Hindlimb muscle (tissue), 1 donor: ENCODE measurements at regions not wholly inside any gene's neighbourhood (a gene's known extent, or its start where the extent isn't known, plus 50 kb on each side); places are given as distances from the start of the nearest gene placed in this dataset.
"Not testable (repeated sequence)": the region's sequence is repeated elsewhere in the genome, so short reads cannot be mapped to it uniquely, and the experiment has no call there.

Experiments used
- DNase-seq: peaks from one replicate; pipeline ENCODE4 v3.0.0-alpha.2; 2013

GRCh38 chr18:54662986-54663385 lies 71.9 kb downstream of the DYNAP start:
- no peak for DNase-seq

GRCh38 chr18:54669701-54670100 lies 78.7 kb downstream of the DYNAP start:
- not testable (repeated sequence) for DNase-seq

DNA sequence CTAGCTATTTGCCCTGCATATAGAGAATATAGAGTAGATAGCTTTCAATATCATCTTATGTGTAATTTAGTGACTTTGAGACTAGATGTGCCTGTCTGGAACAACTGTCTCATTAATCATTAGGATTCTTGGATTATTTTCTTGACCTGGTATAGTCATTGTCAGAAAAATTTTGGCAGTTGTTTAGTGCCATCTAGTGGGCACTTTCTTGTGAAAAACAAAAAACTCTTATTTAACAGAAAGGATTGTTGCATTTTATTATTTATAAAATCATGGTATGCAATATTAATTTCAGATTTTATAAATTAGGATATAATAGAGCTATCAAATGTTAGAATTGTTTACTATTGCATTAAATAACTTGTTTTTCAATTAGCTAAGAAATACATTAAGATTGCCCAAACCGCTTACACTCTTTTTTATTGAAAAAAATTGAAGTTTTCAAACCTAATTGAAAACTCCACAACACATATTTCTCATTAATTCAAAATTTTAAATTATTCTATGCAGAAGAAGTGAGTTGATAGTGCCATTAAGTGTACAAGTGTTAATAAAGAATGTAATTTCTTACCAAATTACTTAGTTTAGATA lies 80.3 kb downstream of the DYNAP start:
- peak; percentile 25 for DNase-seq

- DNase-seq, result no peak
Observed at GRCh38 chr18:54672109-54672508, 81.1 kb downstream of the DYNAP start.

DNA sequence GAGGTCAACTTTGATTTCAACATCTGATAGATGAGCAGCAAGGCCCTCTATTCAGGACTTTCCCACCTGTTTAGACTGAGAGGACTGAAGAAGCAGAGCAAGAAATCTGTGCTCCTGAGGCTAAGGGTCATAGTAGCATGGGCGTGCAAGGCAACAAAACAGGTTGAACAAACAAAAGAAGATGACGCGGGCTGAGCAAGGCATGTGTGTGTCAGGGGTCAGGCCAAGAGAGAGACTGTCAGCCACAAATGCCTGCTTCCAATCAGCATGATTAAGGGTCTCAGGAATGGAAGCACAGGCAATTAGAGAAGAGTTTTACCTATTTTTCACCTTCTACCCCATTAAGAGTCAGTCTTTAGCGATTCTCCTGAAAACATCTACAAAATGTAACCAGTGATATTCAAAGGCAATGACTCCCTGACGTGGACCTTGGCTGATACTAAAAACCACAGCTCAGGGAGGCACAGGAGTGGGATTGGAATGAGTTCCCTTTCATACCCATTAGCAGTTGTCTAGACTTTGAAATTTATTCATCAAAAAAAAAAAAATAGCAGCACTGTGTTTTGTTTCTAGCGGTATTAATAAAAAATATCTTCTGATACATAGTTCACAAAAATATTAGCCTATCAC lies 81.9 kb downstream of the DYNAP start:
- no peak for DNase-seq

DNA sequence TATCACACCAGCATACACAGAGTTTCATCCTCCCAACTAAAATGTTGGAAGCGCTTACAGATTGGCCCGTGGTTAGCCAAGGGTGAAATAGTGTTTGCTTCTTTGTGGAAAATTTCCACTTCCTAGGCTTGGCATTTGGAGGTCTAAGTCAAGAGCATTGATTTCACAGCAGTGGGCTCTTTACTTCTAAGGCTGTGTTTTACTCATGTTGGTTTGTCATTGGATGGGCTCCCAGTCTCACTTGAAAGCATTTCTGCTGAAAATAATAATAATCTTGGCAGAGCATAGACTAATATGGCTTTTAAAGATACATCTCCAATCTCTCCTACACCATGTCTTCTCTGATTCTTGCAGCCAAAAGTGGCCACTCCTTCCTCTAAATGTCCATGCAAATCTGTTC lies 82.9 kb downstream of the DYNAP start:
- DNase-seq, result no peak

- no peak for DNase-seq
Observed at GRCh38 chr18:54675076-54675475, 84.0 kb downstream of the DYNAP start.

GRCh38 chr18:54679318-54680149 lies 88.5 kb downstream of the DYNAP start:
- peak; percentile 63 for DNase-seq

- peak; percentile 26 for DNase-seq
Observed at GRCh38 chr18:54684784-54685183, 93.7 kb downstream of the DYNAP start.

- no peak for DNase-seq
Observed at GRCh38 chr18:54689319-54689718, 98.3 kb downstream of the DYNAP start.

- no peak for DNase-seq
Observed at GRCh38 chr18:54690198-54690597, 99.2 kb downstream of the DYNAP start.

DNA sequence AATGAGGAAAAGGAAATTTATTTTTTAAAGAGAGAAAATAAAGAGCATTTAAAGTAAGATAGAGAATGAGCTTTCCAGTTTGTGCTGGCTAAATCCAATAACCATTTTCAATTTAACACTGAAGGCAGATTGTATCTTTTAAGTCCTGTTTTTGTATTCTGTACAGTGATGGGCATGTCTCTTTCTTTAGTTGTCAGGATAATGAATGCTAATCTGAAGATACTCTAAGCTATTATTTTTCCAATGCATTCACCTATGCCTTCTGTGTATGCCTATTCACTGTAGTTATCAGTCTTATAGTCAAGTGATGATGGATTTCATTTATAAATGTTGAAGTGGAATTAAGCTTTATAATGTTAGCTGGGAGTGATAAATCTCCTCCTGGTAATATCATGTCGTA lies 101.4 kb downstream of the DYNAP start:
- DNase-seq, result no peak

DNA sequence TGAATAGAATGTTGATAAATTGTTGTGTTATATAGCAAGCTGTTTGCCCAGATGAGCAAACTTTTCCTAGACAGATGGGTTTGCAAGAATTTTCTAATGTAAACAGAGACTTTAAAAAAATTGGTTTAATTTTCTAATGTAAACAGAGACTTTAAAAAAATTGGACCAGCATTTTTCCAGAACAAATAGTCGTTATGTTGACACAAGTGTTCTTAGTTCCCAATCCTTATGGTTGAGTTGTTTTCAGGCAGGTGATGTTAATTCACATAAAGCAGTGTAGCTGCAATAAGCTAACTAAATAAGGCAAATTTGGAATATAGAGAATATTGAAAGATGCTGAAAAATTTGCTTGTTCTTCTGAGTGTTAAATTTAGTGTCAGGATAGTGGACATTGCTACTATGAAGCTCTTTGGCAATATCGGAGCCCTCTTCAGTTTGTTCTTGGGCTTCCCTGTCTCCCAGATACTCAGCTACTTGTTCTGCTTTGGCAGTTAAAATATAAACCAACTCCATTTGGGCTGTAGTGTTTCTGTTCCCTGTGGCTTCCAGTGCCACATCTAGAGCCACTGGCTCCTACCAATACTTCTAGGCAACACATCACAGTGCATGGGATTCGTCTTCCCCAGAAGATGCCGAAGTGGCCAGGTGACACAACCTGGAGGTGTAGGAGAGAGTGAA lies 105.7 kb downstream of the DYNAP start:
- DNase-seq, result no peak

DNA sequence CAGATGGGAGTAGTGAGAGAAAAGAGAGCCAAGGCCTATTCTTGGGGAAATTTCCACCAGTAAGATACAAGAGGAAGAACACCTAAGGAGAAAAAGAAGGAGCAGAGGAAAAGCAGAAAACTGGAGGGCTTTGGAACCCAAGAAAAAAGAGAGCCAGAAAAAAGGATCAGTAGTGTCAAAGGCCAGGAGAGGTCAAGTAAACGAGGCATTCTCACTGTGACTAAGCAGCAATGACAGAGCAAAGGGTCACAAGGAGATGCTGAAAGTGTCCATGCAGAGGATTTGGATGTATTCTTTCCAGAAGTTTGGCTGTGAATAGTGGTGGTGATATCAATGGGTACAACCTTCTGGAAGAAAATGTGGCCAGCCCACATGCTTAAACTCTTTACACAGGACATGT lies 109.5 kb downstream of the DYNAP start:
- DNase-seq, result no peak

GRCh38 chr18:54702686-54703085 lies 111.6 kb downstream of the DYNAP start:
- no peak for DNase-seq

- no peak for DNase-seq
Observed at GRCh38 chr18:54710074-54710899, 118.0 kb upstream of the RAB27B start.

DNA sequence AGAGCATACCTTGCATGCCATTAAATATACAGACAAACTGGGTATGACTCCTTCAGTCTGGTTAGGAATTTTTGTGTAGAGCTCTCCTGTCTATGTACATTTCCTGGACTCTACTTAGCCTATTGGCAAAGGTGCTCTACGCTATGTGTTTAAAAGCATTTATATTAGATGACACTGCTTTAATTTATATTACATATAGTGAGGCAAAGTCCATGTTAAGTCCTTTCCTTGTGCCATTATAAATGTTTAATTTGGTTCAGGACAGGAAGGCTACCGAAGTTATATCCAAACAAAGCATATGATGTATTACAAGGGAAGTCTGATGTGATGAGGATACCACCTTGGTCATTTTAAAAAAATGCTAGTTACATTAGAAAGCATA lies 117.4 kb upstream of the RAB27B start:
- DNase-seq, result no peak

GRCh38 chr18:54712306-54712705 lies 116.0 kb upstream of the RAB27B start:
- DNase-seq, result no peak

GRCh38 chr18:54712758-54713157 lies 115.5 kb upstream of the RAB27B start:
- no peak for DNase-seq

DNA sequence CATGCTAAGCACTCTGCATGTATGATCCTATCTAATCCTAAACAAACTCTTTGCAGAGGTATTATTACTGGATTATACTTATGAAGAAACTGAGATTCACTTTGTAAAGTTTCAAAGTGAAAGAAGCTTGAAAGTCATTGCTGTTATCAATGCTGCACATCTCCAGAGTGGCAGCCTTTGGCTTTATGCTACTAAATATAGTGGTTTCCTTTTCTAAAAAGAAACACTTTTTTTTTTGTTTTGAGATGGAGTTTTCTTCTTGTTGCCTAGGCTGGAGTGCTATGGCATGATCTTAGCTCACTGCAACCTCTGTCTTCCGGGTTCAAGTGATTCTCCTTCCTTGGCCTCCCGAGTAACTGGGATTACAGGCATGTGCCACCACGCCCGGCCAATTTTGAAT lies 114.9 kb upstream of the RAB27B start:
- no peak for DNase-seq

DNA sequence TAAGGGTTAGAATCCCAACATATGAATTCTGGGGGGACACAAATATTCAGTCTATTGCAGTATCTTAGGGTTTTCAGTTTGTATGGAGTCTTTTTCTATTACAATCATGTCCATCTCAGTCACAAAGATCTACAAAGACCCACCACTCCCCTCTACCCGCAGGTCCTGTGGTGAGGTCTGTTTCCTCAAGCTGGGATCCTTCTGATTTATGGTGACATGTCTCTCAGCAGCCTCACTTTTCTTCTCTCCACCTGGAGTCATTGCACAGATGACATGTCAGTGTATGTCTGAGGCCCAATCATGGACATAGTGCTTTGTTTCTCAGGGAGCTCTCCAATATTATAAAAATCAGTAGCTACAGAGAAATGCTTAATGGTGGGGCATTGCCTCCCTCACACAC lies 113.4 kb upstream of the RAB27B start:
- no peak for DNase-seq

GRCh38 chr18:54716586-54716985 lies 111.7 kb upstream of the RAB27B start:
- no peak for DNase-seq
